CD1c-positive myeloid dendritic cell (primary cell): ENCODE measurements at regions not wholly inside any gene's neighbourhood (a gene's known extent, or its start where the extent isn't known, plus 50 kb on each side); places are given as distances from the start of the nearest gene placed in this dataset.

Experiments used
- DNase-seq: peaks from one replicate; pipeline ENCODE4 v3.0.0-alpha.2; 2016; ENCODE audit errors: extremely low spot score

- DNase-seq = peak; percentile 56
Measured at GRCh38 chr20:40769677-40770285, 80.7 kb upstream of the MAFB start.

GRCh38 chr20:40770564-40771307 is 81.7 kb upstream of the MAFB start:
- peak; percentile 25 for DNase-seq

GRCh38 chr20:40771308-40771610 is 82.2 kb upstream of the MAFB start:
- no peak for DNase-seq

DNA sequence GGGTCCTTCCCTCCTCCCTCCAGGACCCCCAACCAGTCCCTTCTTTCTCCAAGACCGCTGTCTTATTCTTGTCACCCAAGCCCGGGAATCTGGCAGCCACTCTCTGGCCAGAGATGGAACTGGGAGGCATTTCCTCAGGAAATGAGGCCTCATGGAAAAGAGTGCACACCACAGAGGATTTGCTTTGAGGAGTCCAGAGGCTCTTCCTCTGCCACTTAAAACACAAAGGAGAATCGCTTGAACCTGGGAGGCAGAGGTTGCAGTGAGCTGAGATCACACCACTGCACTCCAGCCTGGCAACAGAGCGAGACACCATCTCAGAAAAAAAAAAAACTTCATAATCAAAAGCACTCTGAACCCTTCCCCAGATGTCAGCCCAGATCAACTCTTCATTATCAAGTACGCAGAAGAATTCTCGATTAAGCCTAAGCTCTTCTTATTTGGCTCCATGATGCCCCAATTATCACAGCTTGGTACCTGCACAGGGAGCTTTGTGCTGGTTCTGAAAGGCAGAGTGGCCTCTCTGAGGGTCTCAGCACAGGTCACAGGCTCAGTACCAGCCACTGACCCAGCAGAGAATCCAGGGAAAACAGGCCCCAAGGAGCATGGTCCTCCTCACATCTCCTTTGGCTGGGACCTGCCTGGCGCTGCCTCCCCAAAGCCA is 82.9 kb upstream of the MAFB start:
- no peak for DNase-seq

- no peak for DNase-seq
Measured at GRCh38 chr20:40773376-40773775, 84.3 kb upstream of the MAFB start.

DNA sequence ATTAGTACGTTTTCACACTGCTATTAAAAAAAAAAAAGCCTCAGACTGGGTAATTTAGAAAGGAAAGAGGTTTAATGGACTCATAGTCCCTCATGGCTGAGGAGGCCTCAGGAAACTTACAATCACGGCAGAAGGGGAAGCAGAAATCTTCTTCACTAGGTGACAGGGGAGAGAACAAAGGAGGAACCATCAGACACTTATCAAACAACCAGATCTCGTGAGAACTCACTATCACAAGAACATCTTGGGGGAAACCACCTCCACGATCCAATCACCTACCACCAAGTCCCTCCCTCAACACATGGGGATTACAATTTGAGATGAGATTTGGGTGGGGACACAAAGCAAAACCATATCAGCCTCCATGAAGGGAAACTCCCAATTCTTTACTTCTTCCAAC is 85.2 kb upstream of the MAFB start:
- peak; percentile 55 for DNase-seq

GRCh38 chr20:40775561-40776146 is 86.6 kb upstream of the MAFB start:
- DNase-seq = no peak

- DNase-seq = peak; percentile 59
Measured at GRCh38 chr20:40776466-40777457, 87.7 kb upstream of the MAFB start.

DNA sequence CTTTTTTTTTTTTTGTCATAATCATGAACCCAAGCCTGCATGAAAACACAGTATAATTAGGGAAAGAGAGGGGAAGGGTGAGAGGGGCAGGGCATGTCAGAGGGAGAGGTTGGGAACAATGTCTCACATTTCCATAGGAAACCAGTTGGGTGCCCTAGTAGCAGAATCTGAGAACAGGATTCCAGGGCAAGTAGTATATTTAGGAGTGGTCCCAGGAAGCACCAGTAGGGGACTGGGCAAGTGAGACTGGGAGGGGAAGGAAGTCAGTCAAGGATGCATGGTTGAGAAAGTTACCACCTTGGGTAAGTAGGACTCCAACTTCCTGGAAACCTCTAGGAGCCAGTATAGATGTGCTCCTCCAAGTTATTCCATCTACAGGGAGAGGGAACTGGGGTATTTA is 88.6 kb upstream of the MAFB start:
- DNase-seq = no peak

DNA sequence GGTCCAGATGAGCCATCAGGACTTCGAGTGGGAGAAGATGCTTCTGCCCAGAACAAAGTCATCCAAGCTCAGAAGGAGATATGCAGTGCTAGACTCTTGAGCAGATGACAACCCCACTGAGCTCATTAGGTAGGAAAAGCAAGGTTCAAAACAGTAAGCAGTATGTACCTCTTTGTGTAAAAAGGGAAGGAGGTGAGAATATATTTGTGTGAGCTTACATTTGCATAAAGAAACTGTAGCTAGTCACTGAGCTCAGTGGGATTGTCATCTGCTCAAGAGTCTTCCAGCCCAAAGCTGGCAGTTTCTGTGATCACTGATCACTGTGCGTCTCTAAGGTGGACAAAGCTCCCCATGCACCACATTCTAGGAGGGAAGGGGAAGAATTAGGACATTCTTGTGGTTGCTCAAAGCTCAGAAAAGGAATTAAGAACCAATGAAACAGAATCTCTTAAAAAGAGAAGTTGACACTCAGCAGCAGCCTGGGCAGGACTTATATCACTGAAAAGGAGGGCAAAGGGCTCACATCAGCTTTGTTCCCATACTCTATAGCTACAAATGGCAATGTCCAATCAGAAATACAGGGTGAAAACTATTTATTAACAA is 90.0 kb upstream of the MAFB start:
- DNase-seq = peak; percentile 80

DNA sequence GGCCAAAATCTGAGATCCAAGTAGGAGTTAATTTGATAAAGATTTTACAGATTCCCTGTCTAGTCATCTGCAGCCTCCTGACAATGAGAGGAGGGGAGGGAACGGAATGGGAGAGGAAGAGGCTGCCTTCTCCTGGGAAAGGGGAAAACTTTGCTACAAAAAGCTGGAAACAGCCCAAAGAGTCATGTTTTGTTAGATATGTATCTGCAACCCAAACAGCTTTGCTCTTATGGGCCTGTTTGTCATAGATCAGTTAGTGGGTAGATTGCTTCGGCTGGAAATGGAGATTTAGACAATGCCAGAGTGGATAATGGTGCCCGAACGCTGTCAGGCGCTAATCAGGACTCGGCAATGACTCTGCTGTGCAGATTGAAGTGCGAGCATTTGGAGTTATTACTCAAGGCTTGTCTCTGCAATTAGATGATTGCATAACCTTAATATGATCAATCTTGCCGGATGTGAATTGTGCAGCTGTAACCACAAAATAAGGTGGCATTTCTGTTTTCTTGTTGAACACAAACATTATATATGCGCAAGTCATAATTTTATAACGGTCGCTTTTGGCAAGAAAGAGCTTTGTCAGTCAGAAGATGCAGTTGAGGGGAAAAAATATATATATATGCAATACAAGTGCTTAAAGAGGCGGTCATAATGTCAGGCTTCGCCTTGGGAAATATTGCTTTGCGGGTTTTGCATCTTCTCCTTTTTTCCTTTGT is 92.4 kb upstream of the MAFB start:
- peak; percentile 55 for DNase-seq

- peak; percentile 74 for DNase-seq
Measured at GRCh38 chr20:40782043-40782368, 93.0 kb upstream of the MAFB start.

- no peak for DNase-seq
Measured at GRCh38 chr20:40785346-40785745, 96.3 kb upstream of the MAFB start.

DNA sequence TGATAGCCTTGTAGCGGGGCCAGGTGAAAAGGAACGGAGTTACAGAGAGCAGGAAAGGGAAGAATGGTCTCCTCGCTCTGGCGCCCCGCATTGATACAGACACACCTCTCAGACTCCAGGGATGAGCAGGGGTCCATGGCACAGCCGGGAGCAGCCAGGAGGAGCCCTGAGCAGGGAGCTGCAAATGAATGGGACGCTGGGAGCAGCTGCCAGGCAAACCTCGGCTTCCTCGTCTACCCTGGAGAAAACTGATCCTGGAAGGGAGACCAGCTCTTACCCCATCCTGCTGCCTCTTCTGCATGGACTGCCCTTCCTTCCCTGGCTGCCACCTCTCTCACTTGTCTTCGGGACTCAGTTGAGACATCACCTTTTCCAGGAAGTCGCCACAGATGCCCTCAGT is 97.3 kb upstream of the MAFB start:
- no peak for DNase-seq

DNA sequence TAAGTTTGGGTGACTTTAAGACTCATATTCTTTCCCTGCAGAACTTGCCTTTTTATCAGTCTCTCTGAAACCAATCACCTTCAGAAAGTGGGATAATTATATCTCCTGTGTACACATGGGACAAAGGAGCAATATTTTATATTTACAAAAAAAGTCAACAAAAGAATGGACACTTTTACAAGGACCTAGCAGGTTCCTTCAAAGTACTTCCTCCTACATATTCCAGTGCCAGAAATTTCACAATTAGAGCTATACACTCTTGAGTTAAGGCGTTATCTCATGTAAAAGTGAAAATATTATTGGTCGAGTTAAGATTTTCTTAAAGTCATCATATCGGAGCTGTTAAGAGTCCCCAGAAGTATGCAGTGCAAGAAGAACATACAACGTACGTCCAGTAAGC is 98.9 kb upstream of the MAFB start:
- peak; percentile 39 for DNase-seq

DNA sequence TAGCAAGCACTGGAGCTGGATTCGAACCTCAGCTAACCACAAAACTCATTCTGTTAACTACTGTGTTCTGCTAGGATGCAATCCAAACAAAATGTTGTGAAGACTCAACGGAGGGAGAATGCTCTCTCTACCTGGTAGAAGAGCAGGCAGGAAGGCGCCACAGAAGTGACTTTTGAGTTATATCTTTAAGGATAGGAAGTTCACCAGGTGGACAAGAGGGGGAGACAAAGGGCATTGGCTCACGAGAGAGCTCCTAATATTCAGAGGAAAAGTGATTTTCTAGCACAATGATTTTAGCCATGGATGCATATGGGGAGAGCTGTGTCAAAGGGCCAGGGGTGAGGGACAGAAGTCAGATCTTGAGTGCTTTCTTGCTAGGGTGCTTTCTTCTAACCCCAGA is 108.4 kb upstream of the MAFB start:
- no peak for DNase-seq

DNA sequence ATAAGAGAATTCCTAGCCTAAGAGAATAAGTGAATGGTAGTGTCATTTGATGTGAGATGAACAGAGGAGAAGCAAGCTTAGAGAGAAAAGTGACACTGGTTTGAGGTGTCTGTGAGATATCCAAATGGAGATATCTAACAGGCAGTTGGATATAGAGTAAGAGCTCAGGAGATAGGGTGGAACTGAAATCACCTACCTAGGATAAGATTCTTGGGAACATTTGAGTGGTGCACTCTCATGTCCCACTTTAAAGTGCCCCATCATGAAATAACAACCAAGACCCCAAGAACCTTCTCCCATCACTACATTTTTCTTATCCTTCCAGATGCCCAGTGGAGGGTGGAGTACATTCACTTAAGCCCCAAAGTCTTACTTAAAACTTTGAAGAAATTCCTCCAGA is 109.0 kb upstream of the MAFB start:
- DNase-seq = no peak

DNA sequence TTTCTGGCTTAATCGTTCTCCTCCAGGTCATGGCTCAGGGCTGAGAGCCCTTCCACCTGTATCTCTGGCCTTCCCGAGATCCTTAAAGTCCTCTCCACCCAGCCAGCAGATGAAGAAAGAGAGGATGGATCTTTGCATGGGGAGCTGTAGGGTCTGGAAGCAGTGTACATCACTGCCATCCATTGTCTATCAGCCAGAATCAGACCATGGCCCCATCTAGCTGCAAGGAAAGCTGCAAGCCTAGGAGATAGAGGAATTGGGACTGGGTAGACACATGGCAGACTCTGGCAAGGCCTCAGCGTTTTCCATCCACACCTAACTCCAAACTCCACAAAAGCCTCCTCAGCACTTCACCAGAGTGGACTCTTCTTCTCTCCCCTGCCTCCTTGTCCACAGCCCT is 113.8 kb upstream of the MAFB start:
- no peak for DNase-seq

GRCh38 chr20:40803381-40803780 is 114.3 kb upstream of the MAFB start:
- DNase-seq = no peak

GRCh38 chr20:40805592-40805991 is 116.6 kb upstream of the MAFB start:
- DNase-seq = no peak
